AG09319 (cell line): ENCODE measurements at regions not wholly inside any gene's neighbourhood (a gene's known extent, or its start where the extent isn't known, plus 50 kb on each side); places are given as distances from the start of the nearest gene placed in this dataset.

Experiments used
- DNase-seq: peaks from one replicate; pipeline ENCODE4 v3.0.0-alpha.2; 2010; ENCODE audit warnings: low read depth; ENCODE audit errors: extremely low read depth
- TF ChIP-seq, protein P1 (sequence below): IDR thresholded peaks from 2 replicates; pipeline ENCODE4 v1.5.1; 2011; ENCODE audit warnings: low read depth, mild to moderate bottlenecking, inconsistent platforms, low read length, moderate library complexity

DNA sequence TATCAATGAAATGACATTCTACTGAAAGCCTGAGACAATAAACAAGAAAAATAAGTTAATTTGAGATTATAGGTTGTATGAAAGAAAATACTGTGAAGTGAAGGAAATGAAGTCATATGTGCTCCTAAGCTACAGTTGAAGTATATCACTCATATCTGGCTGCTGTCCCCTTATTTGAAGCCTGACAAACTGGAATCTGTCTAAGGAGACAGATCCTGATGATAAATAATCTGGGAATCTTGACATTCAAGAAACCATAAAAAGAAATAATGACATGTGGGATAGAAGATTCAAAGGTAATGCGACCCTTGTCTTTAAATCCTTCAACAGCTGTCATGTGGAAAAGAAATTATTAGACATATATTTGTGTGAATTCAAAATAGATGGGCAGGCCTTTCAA is 424.5 kb upstream of the LMCD1 start:
- TF ChIP-seq, protein P1, sequence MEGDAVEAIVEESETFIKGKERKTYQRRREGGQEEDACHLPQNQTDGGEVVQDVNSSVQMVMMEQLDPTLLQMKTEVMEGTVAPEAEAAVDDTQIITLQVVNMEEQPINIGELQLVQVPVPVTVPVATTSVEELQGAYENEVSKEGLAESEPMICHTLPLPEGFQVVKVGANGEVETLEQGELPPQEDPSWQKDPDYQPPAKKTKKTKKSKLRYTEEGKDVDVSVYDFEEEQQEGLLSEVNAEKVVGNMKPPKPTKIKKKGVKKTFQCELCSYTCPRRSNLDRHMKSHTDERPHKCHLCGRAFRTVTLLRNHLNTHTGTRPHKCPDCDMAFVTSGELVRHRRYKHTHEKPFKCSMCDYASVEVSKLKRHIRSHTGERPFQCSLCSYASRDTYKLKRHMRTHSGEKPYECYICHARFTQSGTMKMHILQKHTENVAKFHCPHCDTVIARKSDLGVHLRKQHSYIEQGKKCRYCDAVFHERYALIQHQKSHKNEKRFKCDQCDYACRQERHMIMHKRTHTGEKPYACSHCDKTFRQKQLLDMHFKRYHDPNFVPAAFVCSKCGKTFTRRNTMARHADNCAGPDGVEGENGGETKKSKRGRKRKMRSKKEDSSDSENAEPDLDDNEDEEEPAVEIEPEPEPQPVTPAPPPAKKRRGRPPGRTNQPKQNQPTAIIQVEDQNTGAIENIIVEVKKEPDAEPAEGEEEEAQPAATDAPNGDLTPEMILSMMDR = no peak
- no peak for DNase-seq

DNA sequence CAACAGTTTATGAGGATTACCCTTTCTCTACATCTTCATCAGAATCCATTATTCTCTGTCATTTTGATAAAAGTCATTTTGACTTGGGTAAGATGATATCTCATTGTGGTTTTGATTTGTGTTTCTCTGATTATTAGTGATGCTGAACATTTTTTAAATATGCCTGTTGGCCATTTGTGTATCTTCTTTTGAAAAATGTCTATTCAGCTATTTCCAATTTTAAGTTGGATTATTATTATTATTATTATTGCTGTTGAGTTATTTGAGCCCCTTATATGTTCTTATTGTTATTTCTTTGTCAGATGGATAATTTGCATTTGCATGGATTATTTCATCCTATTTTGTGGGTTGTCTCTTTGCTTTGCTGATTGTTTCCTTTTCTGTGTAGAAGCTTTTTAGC is 421.2 kb upstream of the LMCD1 start:
- TF ChIP-seq, protein P1 = no peak

DNA sequence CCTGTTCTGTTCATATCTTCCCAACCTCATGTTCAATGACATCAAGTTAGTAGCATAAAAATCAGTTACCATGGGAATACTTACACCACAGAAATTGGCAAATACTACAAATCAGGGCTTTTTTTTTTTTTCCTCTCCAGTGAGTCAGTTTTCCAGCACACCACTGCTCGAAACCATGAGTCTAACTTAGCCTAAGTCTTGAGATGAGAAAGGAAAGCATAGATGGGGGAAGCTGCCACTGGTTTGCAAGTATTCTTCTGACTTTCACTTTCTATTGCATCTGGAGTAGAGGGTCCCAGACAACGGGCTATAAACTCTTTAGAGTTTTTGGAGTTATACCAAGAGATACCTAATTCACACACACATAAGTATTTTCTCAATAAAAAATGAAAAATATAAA is 416.1 kb upstream of the LMCD1 start:
- TF ChIP-seq, protein P1 = no peak
- no peak for DNase-seq

More for the DNA sequence above, 421.2 kb upstream of the LMCD1 start:
- no peak for DNase-seq

DNA sequence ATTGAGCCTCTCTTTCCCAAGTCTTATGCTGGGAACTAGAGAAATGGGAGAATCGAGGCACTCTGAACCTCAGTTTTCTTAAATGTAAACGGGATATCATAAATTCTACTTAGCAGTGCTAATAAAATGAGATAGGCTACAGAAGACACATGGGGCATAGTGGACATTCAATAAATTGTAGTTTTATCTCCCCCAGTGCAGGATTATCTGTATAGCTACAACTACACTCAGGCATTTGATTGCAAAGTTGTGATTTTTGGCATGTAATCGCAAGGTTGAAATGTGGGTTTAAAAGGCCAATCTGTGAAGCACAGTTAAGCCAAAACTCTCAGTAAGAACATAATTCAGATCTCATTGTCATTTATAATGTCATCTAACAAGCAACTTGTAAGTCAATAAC is 413.7 kb upstream of the LMCD1 start:
- no peak for DNase-seq
- TF ChIP-seq, protein P1 = no peak

DNA sequence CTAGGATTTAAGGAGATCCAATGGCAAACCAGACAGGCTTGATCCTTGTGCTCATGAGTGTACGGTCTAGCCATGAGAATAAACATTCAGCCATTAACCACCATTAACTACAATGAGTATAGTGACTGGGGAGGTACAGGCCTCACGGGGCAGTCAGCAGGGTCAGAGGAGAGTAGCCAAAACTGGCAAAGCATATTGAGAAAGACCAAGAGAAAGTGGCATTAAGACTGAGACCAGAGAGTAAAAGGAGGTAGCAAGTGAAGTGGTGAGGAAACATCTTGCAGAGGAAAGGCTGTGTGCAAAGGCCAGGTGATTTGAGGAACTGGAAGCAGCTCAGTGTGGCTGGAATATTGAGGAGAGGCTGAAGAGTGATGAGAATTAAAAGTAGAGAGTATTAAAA is 407.2 kb upstream of the LMCD1 start:
- DNase-seq = no peak
- TF ChIP-seq, protein P1 = no peak

DNA sequence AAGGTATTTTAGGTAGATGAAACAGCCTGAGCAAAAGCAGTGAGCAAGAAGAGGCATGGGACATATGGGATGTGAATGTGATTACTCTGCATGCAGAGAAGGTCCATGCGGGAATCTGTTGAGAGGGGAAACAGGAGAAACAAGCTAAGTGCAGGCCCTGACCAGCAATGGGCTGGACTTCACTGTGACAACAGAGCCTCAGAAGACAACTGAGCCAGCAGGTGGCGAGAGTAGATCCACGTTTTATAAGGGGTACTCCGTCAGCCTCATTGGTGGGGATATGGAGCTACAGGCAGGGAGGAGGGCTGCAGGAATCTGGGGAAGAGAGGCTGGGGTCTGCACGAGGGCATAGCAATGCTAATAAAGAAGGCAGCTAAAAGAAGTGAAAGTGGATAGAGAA is 405.9 kb upstream of the LMCD1 start:
- no peak for DNase-seq
- TF ChIP-seq, protein P1 = peak; percentile 5; the same call in 1 of the 2 replicates

DNA sequence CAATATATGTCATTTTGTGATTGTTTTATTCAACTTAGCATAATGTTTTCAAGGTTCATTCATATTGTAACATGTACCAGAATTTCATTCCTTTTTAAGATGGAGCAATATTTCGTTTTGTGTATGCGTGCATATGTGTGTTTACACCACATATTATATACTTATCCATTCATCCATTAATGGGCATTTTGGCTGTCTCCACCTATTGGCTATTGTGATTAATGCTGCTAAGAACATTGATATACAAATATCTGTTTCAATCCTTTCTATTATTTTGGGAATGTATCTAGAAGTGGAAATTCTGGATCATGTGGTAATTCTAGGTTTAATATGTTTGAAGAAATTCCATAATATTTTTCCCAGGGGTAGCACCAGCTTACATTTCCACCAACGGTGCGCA is 403.9 kb upstream of the LMCD1 start:
- DNase-seq = no peak
- TF ChIP-seq, protein P1 = no peak

DNA sequence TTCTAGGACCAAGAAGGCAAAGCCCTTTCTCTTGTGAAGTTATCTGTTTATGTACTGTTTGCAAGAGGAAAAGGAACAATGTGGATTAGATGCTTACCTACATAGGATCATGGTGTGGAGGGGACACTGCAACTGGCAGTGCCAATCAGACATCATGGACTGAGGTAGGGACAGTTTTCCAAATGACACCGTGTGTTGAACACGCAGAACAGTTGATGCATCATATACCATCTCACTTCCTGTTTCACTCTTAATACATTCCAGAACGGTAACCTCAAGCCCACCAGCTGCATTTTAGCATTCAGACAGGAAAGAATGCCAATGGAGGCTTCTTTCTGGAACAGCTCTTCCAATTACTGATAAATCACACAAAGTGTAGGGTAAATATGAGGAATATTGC is 397.7 kb upstream of the LMCD1 start:
- TF ChIP-seq, protein P1 = no peak
- no peak for DNase-seq
